MM.1S (cell line): ENCODE measurements at regions not wholly inside any gene's neighbourhood (a gene's known extent, or its start where the extent isn't known, plus 50 kb on each side); places are given as distances from the start of the nearest gene placed in this dataset.

ENCODE experiments used
- EZH2phosphoT487 ChIP-seq: fragments of 300-600 bp; sonication (generic); IDR thresholded peaks from 2 replicates; pipeline ENCODE4 v1.6.1; 2018; ENCODE audit warnings: antibody characterized with exemption, low read length
- TF ChIP-seq, protein P1 (sequence below): fragments of 300-600 bp; sonication (generic); IDR thresholded peaks from 2 replicates; pipeline ENCODE4 v1.5.1; 2016; ENCODE audit warnings: antibody characterized with exemption, low read length, mixed read lengths

DNA sequence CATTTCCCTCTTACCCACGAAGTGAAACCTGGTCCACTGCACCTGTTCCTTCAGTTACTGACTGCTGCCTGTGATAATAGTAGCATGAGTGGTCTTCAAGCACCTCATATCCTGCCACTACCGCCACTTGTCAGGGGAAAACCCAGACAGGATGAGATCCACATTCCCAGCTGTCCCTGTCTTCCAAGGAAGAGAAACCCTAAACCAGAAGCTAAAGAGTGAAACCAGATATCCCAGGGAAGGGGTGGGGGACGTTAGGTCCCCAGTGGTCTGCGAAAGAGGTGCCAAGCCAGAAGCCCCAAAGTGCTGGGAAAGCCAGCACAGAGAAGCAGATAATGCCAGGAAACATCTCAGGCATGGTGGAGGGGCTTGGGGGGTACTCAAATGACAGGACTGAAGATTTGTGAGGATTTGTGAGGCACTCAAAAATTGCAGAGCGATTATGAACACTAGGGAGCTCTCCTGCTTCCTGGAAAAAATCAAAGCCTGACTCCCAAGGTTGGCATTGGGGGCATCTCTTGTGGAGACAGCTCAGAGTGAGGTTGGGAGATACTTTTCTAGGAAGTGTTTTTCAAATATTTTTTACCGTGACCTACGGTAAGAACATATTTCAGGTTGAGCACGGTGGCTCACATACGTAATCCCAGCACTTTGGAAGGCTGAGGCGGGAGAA, 77.9 kb downstream of the TMEM30B start:
- TF ChIP-seq EZH2phosphoT487: no peak
- TF ChIP-seq, protein P1, sequence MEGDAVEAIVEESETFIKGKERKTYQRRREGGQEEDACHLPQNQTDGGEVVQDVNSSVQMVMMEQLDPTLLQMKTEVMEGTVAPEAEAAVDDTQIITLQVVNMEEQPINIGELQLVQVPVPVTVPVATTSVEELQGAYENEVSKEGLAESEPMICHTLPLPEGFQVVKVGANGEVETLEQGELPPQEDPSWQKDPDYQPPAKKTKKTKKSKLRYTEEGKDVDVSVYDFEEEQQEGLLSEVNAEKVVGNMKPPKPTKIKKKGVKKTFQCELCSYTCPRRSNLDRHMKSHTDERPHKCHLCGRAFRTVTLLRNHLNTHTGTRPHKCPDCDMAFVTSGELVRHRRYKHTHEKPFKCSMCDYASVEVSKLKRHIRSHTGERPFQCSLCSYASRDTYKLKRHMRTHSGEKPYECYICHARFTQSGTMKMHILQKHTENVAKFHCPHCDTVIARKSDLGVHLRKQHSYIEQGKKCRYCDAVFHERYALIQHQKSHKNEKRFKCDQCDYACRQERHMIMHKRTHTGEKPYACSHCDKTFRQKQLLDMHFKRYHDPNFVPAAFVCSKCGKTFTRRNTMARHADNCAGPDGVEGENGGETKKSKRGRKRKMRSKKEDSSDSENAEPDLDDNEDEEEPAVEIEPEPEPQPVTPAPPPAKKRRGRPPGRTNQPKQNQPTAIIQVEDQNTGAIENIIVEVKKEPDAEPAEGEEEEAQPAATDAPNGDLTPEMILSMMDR: no peak
